ENCODE measurements at regions not wholly inside any gene's neighbourhood (a gene's known extent, or its start where the extent isn't known, plus 50 kb on each side); places are given as distances from the start of the nearest gene placed in this dataset.

DNA sequence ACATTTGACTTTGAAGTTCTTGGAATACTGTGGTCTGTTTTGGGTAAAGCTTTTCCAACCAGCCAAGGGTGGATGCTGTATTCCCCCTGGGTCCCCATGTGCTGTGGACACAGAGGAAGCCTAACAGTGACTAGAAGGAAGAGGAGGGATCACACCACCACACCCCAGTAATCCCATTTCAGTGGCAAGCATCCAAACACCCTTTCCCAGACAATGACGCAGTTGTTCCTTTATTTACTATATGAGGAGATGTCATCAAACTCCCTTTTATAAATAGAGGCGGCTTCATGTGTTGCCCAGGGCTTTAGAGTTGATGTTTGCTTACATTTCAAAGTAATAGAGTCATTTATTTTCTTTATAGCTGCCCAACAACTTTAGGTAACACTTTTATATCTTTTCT is 959.4 kb upstream of the GYPC start:
- ATAC-seq = no peak
- no peaks in the 10 kb centered on the region for H3K27me3 ChIP-seq
- no peaks in the 10 kb centered on the region for H3K36me3 ChIP-seq
- H3K4me1 ChIP-seq = no peaks in the 10 kb centered on the region
- no peak overlapping the region for H3K4me3 ChIP-seq
- no peaks in the 10 kb centered on the region for H3K9me3 ChIP-seq
- no peak for TF ChIP-seq POLR2AphosphoS5 (IDR thresholded peaks at IDR 0.05)
- TF ChIP-seq, protein P1, sequence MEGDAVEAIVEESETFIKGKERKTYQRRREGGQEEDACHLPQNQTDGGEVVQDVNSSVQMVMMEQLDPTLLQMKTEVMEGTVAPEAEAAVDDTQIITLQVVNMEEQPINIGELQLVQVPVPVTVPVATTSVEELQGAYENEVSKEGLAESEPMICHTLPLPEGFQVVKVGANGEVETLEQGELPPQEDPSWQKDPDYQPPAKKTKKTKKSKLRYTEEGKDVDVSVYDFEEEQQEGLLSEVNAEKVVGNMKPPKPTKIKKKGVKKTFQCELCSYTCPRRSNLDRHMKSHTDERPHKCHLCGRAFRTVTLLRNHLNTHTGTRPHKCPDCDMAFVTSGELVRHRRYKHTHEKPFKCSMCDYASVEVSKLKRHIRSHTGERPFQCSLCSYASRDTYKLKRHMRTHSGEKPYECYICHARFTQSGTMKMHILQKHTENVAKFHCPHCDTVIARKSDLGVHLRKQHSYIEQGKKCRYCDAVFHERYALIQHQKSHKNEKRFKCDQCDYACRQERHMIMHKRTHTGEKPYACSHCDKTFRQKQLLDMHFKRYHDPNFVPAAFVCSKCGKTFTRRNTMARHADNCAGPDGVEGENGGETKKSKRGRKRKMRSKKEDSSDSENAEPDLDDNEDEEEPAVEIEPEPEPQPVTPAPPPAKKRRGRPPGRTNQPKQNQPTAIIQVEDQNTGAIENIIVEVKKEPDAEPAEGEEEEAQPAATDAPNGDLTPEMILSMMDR (IDR thresholded peaks at IDR 0.05) = no peak
- TF ChIP-seq POLR2A (IDR thresholded peaks at IDR 0.05) = no peak
- no peak for TF ChIP-seq EP300 (IDR thresholded peaks at IDR 0.05)
- H3K27ac ChIP-seq = no peak overlapping the region
- WGBS, 2 donors (ENCODE audit: low coverage in 1 of 2) = 0 to 30% methylated on average over 2 of the region's 2 CpGs

DNA sequence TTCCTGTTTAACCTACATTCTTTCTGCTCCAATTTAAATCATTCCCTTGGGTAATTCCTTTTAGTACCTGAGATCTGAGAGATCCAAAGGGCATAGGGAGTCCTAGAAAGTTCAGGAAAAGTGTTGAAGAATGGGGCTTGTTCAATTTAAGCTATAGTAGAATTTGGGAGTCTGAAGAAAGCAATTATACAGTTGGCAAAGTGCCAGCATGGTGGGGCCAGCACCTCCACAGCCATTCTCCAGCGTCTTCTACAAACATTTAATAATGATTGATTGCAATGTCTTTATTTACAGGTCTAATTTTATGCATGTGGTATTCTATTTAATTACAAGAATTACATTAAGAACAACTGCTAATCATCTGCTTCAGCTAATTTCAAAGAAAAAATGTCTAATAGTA is 957.7 kb upstream of the GYPC start:
- 18 to 50% methylated on average over 1 of the region's 1 CpG for WGBS, 2 donors (ENCODE audit: low coverage in 1 of 2)
- Histone ChIP-seq H3K36me3 (no peaks in the 10 kb centered on the region), H3K27ac (no peak overlapping the region), H3K27me3 (no peaks in the 10 kb centered on the region), H3K9me3 (no peaks in the 10 kb centered on the region), H3K4me1 (no peaks in the 10 kb centered on the region), H3K4me3 (no peak overlapping the region)
- ATAC-seq = no peak
- TF ChIP-seq EP300 (IDR thresholded peaks at IDR 0.05) = no peak

DNA sequence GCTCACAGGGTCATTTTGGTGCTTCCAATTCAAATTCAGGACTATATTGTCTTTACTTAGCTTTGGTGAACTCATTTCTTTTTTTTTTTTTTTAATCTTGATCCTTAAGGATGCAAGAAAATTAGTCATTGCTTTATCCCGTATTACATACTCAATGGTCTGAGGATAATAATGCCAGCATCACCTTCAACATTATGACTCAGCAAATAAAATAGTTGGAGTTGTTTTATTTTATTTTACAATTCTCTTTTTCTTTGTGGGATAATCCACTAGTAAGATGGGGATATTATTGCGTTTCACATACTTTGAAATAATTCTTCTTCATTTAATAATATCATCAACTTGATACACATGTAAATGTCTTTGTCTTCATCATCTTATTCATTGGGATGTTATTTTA is 954.9 kb upstream of the GYPC start:
- Histone ChIP-seq H3K9me3 (no peaks in the 10 kb centered on the region), H3K4me1 (no peaks in the 10 kb centered on the region), H3K4me3 (no peak overlapping the region), H3K27me3 (no peaks in the 10 kb centered on the region), H3K36me3 (no peaks in the 10 kb centered on the region), H3K27ac (no peak overlapping the region)
- WGBS, 2 donors (ENCODE audit: low coverage in 1 of 2) = 83 to 88% methylated on average over 2 of the region's 2 CpGs
- no peak for ATAC-seq
- TF ChIP-seq POLR2AphosphoS5 (IDR thresholded peaks at IDR 0.05) (no peak), EP300 (IDR thresholded peaks at IDR 0.05) (no peak), POLR2A (IDR thresholded peaks at IDR 0.05) (no peak)

DNA sequence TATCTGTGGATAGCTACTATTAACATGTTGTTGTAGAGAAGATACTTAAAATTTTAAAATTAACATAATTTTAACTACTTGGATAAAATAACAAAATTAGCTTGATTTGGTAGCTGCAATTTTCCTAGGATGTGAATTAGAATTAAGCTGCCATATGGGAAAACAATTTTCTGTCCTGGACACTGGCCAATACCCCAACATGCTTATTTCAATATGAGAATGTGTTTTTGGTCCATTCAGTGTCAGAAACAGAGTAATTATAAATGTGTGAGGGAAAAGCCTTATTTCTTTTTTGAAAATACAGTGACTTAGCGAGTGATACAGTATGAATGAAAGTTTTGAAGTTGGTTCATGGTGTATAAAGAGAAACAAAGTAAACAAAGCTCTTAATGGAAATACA is 948.3 kb upstream of the GYPC start:
- Histone ChIP-seq H3K27me3 (no peaks in the 10 kb centered on the region), H3K36me3 (no peaks in the 10 kb centered on the region), H3K9me3 (no peaks in the 10 kb centered on the region), H3K27ac (no peak overlapping the region), H3K4me1 (no peaks in the 10 kb centered on the region), H3K4me3 (no peak overlapping the region)
- 57 to 64% methylated on average over 1 of the region's 1 CpG for WGBS, 2 donors (ENCODE audit: low coverage in 1 of 2)
- no peak for TF ChIP-seq POLR2AphosphoS5 (IDR thresholded peaks at IDR 0.05)
- ATAC-seq = no peak

DNA sequence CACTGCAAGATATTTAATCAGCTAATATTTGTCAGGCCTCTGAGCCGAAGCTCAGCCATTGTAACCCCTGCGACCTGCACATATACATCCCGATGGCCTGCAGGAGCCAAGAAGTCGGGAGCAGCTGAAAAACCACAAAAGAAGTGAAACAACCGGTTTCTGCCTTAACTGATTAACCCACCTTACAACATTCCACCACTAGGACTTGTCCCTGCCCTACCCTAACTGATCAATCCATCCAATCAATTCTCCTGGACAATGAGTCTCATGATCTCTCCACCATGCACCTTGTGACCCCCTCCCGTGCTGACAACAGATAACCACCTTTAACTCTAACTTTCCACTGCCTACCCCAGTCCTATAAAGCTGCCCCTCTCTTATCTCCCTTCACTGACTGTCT is 945.4 kb upstream of the GYPC start:
- Histone ChIP-seq H3K36me3 (no peaks in the 10 kb centered on the region), H3K4me3 (no peak overlapping the region), H3K4me1 (no peaks in the 10 kb centered on the region), H3K9me3 (no peaks in the 10 kb centered on the region), H3K27ac (no peak overlapping the region), H3K27me3 (no peaks in the 10 kb centered on the region)
- TF ChIP-seq EP300 (IDR thresholded peaks at IDR 0.05) (no peak), POLR2A (IDR thresholded peaks at IDR 0.05) (no peak), POLR2AphosphoS5 (IDR thresholded peaks at IDR 0.05) (no peak)
- TF ChIP-seq, protein P1 (IDR thresholded peaks at IDR 0.05) = no peak
- ATAC-seq = no peak
- 58 to 62% methylated on average over 6 of the region's 6 CpGs for WGBS, 2 donors (ENCODE audit: low coverage in 1 of 2)

DNA sequence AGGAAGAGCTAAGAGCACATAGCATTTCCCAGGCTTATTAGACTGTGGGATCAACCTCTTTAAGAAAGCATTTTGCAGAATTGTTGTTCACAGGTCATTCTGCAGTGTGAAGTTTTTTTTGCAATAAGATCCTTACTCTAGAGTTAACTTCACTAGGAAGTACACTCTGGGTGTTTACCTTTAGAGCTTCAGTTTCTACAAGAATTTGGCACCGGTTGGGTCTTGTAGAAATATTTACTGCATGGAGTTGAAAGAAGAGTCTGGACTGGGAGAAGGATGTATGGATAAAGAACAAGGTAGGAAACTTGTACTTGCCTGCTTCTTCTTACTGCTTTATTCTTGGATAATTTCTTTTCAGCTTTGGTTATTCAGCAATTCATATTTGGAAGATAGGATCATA is 944.9 kb upstream of the GYPC start:
- Histone ChIP-seq H3K9me3 (no peaks in the 10 kb centered on the region), H3K4me1 (no peaks in the 10 kb centered on the region), H3K4me3 (no peak overlapping the region), H3K27me3 (no peaks in the 10 kb centered on the region), H3K27ac (no peak overlapping the region), H3K36me3 (no peaks in the 10 kb centered on the region)
- 0 to 13% methylated on average over 1 of the region's 1 CpG for WGBS, 2 donors (ENCODE audit: low coverage in 1 of 2)
- ATAC-seq = no peak
- TF ChIP-seq EP300 (IDR thresholded peaks at IDR 0.05) (no peak), POLR2A (IDR thresholded peaks at IDR 0.05) (no peak), POLR2AphosphoS5 (IDR thresholded peaks at IDR 0.05) (no peak)
- TF ChIP-seq, protein P1 (IDR thresholded peaks at IDR 0.05) = no peak

DNA sequence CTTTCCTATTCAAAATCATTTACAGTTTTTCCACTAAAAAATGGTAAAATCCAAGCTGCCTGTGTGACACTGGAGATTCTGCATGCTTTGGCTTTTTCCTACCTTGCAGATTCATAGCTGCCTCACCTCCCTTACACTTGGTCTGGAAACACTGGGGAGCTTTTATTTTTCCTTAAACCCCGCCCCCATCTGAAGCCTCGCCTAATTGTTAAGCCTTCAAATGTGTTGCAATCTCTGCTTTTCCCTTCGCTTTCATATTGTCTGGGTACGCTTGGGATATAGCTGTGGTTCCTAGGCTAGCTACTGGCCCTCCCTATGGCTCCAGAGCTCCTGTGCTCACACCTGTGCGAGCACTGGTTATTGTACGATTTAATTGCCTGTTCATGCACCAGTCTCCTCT is 942.4 kb upstream of the GYPC start:
- TF ChIP-seq POLR2AphosphoS5 (IDR thresholded peaks at IDR 0.05) = no peak
- TF ChIP-seq EP300 (IDR thresholded peaks at IDR 0.05) = no peak
- no peak for TF ChIP-seq POLR2A (IDR thresholded peaks at IDR 0.05)
- TF ChIP-seq, protein P1 (IDR thresholded peaks at IDR 0.05) = no peak
- ATAC-seq = no peak
- Histone ChIP-seq H3K36me3 (no peaks in the 10 kb centered on the region), H3K4me1 (no peaks in the 10 kb centered on the region), H3K27me3 (no peaks in the 10 kb centered on the region), H3K27ac (no peak overlapping the region), H3K9me3 (no peaks in the 10 kb centered on the region), H3K4me3 (no peak overlapping the region)
- 93 to 95% methylated on average over 4 to 6 of the region's 6 CpGs for WGBS, 2 donors (ENCODE audit: low coverage in 1 of 2)
